B cell (primary cell): ENCODE measurements at regions not wholly inside any gene's neighbourhood (a gene's known extent, or its start where the extent isn't known, plus 50 kb on each side); places are given as distances from the start of the nearest gene placed in this dataset.

Source experiments
- ATAC-seq: fragments of 200-7000 bp; cut with Tn5 transposase; one replicate; pipeline ENCODE4 v1.10.0; 2021; ENCODE audit warnings: low read depth, mild to moderate bottlenecking, moderate number of reproducible peaks, moderate library complexity
- CTCF ChIA-PET: fragments of 350-600 bp; sonication (Branson Sonifier 250); formaldehyde crosslinking; loops from one replicate; lab custom pipeline; 2021; ENCODE audit warnings: antibody characterized with exemption, inconsistent platforms; lab: Charles Lee
- POLR2A ChIA-PET: fragments of 350-600 bp; sonication (Branson Sonifier 250); formaldehyde crosslinking; loops from one replicate; lab custom pipeline; 2021; ENCODE audit warnings: antibody characterized with exemption; lab: Charles Lee
- DNase-seq: peaks from one replicate; pipeline ENCODE4 v3.0.0; 2013
- H2AFZ ChIP-seq: 2 replicates; pipeline ENCODE4 v1.6.1; 2012; ENCODE audit warnings: mild to moderate bottlenecking, low read depth, low read length; ENCODE audit not compliant: insufficient read depth, poor library complexity, severe bottlenecking
- H3K27ac ChIP-seq, 2 donors: 1 replicate in 1 of 2; 2 replicates in 1 of 2; pipeline ENCODE4 v1.5.1; 2012 to 2013; ENCODE audit warnings: low read length in 2 of 2, mild to moderate bottlenecking in 2 of 2, moderate library complexity in 1 of 2
- H3K27me3 ChIP-seq, 4 experiments: fragments of 200-600 bp in 1 of 4; sonication (generic) in 1 of 4; replicated peaks in 1 of 4; 1 replicate in 2 of 4; 2 replicates in 2 of 4; pipeline versions ENCODE4 v1.6.1 to v1.7.0; 2013 to 2016; ENCODE audit warnings: low read length in 3 of 4, mild to moderate bottlenecking in 2 of 4, mixed read lengths in 1 of 4, moderate library complexity in 1 of 4; ENCODE audit not compliant: insufficient read depth in 4 of 4, control insufficient read depth in 3 of 4; ENCODE audit errors: control extremely low read depth in 1 of 4
- H3K36me3 ChIP-seq, 2 experiments: replicated peaks in 1 of 2; 1 replicate in 1 of 2; 2 replicates in 1 of 2; pipeline versions ENCODE4 v1.6.1 to v1.7.1; 2013; ENCODE audit warnings: low read length in 1 of 2; ENCODE audit not compliant: insufficient read depth in 2 of 2, control insufficient read depth in 1 of 2; ENCODE audit errors: control extremely low read depth in 1 of 2, extremely low read depth in 1 of 2
- H3K4me1 ChIP-seq, 2 donors: fragments of 200-600 bp in 1 of 2; sonication (generic) in 1 of 2; 1 replicate in 1 of 2; 2 replicates in 1 of 2; pipeline versions ENCODE4 v1.5.1 to v1.6.1; 2013 to 2017; ENCODE audit warnings: low read length in 2 of 2; ENCODE audit not compliant: control insufficient read depth in 2 of 2, insufficient read depth in 2 of 2
- H3K4me2 ChIP-seq: replicated peaks from 2 replicates; pipeline ENCODE3; 2012; ENCODE audit warnings: mild to moderate bottlenecking, low read depth, low read length; ENCODE audit not compliant: poor library complexity, severe bottlenecking
- H3K4me3 ChIP-seq, 5 experiments: fragments of 200-600 bp in 1 of 5; sonication (generic) in 1 of 5; 1 replicate in 3 of 5; 2 replicates in 2 of 5; pipeline versions ENCODE4 v1.5.1 to v1.7.0; 2011 to 2016; ENCODE audit warnings: low read length in 4 of 5, mild to moderate bottlenecking in 4 of 5, low read depth in 2 of 5, control low read depth in 1 of 5, moderate library complexity in 1 of 5; ENCODE audit not compliant: insufficient read depth in 1 of 5; ENCODE audit errors: control extremely low read depth in 1 of 5, extremely low read depth in 1 of 5
- H3K79me2 ChIP-seq: fragments of 200-600 bp; sonication (generic); one replicate; pipeline ENCODE4 v1.6.0; 2016; ENCODE audit warnings: low read length; ENCODE audit not compliant: control insufficient read depth, insufficient read depth
- H3K9ac ChIP-seq: fragments of 200-600 bp; sonication (generic); 2 replicates; pipeline ENCODE4 v1.6.1; 2017; ENCODE audit warnings: mild to moderate bottlenecking, low read length, moderate library complexity
- H3K9me3 ChIP-seq, 3 donors: one replicate each; pipeline versions ENCODE4 v1.6.1 to v1.7.1; 2013; ENCODE audit warnings: low read length in 2 of 3; ENCODE audit not compliant: control insufficient read depth in 2 of 3, insufficient read depth in 1 of 3; ENCODE audit errors: control extremely low read depth in 1 of 3
- H4K20me1 ChIP-seq: 2 replicates; pipeline ENCODE4 v1.6.0; 2012; ENCODE audit warnings: mild to moderate bottlenecking, low read length; ENCODE audit not compliant: insufficient read depth, control insufficient read depth, poor library complexity, severe bottlenecking
- H3K27ac Mint-ChIP-seq: one replicate; pipeline ENCODE4 v1.8.0; 2021; ENCODE audit warnings: mixed read lengths
- H3K27me3 Mint-ChIP-seq: one replicate; pipeline ENCODE4 v1.8.0; 2021; ENCODE audit warnings: mixed read lengths
- H3K4me1 Mint-ChIP-seq: one replicate; pipeline ENCODE4 v1.8.0; 2021; ENCODE audit warnings: mixed read lengths
- H3K4me3 Mint-ChIP-seq: one replicate; pipeline ENCODE4 v1.8.0; 2021; ENCODE audit warnings: mixed read lengths
- H3K9me3 Mint-ChIP-seq: one replicate; pipeline ENCODE4 v1.8.0; 2022; ENCODE audit warnings: mixed read lengths; ENCODE audit not compliant: insufficient read depth
- EZH2 ChIP-seq: IDR thresholded peaks from 2 replicates; pipeline ENCODE4 v1.6.1; 2012; ENCODE audit warnings: borderline replicate concordance, low read depth, mild to moderate bottlenecking, moderate library complexity, low read length; ENCODE audit not compliant: insufficient read depth, poor library complexity, severe bottlenecking
- WGBS: methylation state at CpG from one replicate; pipeline ENCODE4 v1.1.5; 2013; ENCODE audit warnings: missing lambda C conversion rate; ENCODE audit not compliant: insufficient coverage; 5-methylcytosine and 5-hydroxymethylcytosine counted together
- intact Hi-C: fragments of 100-400 bp; cut with micrococcal nuclease; formaldehyde crosslinking; loops from one replicate; pipeline ENCODE4 v1.10.0; 2022
- TF ChIP-seq, protein P1 (sequence below): fragments of 200-600 bp; IDR thresholded peaks from one replicate; pipeline ENCODE4 v1.8.0; 2022; ENCODE audit warnings: antibody characterized with exemption, mild to moderate bottlenecking

GRCh38 chr9:111985315-111985714 lies 88.7 kb downstream of the UGCG start:
- Histone ChIP-seq H3K27ac (peak overlapping the region; percentile 37 to 85), H3K9ac (no peak overlapping the region), H3K4me2 (peak overlapping the region; percentile 26), H3K27me3 (no peaks in the 10 kb centered on the region), H2AFZ (peak overlapping the region; percentile 30), H3K9me3 (no peaks in the 10 kb centered on the region), H3K4me1 (peaks cover 45 to 54% of the 10 kb centered on the region in 2 donors), H3K4me3 (no peak overlapping the region), H4K20me1 (no peaks in the 10 kb centered on the region), H3K36me3 (no peaks in the 10 kb centered on the region), H3K79me2 (peaks cover 6% of the 10 kb centered on the region)
- WGBS = 88% methylated on average over 3 of the region's 6 CpGs
- no peaks in the 10 kb centered on the region for H3K9me3 Mint-ChIP-seq
- intact Hi-C loops = loop anchor here (10.0 kb wide), 2 partner anchors 51 to 89 kb away; no protein-coding TSS in a partner anchor
- H3K4me1 Mint-ChIP-seq = peaks cover 56% of the 10 kb centered on the region
- POLR2A ChIA-PET = interaction anchor here (0.7 to 1.2 kb wide), 4 partner anchors 35 to 92 kb away, joined by 3 to 5 read pairs (median 3); no protein-coding TSS in a partner anchor
- peak overlapping the region; percentile 50 for H3K4me3 Mint-ChIP-seq
- peak overlapping the region; percentile 89 for H3K27ac Mint-ChIP-seq
- CTCF ChIA-PET = interaction anchor here (0.6 to 2.1 kb wide), 4 partner anchors 14 to 226 kb away, joined by 3 to 6 read pairs (median 4); no protein-coding TSS in a partner anchor
- ATAC-seq (no peak), DNase-seq (peak; percentile 50)
- no peaks in the 10 kb centered on the region for H3K27me3 Mint-ChIP-seq
- TF ChIP-seq EZH2 = no peak
- TF ChIP-seq, protein P1, sequence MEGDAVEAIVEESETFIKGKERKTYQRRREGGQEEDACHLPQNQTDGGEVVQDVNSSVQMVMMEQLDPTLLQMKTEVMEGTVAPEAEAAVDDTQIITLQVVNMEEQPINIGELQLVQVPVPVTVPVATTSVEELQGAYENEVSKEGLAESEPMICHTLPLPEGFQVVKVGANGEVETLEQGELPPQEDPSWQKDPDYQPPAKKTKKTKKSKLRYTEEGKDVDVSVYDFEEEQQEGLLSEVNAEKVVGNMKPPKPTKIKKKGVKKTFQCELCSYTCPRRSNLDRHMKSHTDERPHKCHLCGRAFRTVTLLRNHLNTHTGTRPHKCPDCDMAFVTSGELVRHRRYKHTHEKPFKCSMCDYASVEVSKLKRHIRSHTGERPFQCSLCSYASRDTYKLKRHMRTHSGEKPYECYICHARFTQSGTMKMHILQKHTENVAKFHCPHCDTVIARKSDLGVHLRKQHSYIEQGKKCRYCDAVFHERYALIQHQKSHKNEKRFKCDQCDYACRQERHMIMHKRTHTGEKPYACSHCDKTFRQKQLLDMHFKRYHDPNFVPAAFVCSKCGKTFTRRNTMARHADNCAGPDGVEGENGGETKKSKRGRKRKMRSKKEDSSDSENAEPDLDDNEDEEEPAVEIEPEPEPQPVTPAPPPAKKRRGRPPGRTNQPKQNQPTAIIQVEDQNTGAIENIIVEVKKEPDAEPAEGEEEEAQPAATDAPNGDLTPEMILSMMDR = no peak

DNA sequence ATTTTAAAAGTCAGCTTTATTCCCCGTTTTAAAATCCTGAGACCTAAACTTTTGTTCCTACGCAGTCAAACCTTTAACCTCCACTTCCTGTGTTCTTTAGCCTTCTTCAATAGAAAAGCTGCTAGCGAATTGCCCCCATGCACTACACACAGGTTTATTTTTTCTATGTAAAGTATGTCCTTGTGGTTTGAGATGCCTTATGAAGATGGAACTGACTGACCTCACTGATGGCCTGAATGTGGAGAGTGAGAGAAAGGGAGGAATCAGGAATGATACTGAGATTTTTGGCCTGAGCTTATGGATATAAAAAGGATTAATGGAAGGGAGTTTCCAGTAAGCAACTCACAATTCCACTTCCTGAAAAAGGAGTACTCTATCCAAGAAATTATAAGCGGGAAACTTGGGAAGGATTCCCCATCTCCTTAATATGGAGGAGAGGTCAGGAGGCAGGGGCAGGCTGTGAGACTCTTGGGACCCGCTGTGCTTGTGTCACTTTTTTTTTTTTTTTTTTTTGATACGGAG lies 89.5 kb downstream of the UGCG start:
- Histone ChIP-seq H3K4me2 (peak overlapping the region; percentile 18), H3K4me1 (peaks cover 45 to 54% of the 10 kb centered on the region in 2 donors), H3K9me3 (peaks cover 0 to 3% (median 2%) of the 10 kb centered on the region in 3 donors), H3K4me3 (no peak overlapping the region), H3K9ac (no peak overlapping the region), H2AFZ (no peak overlapping the region), H3K27ac (no peak overlapping the region), H4K20me1 (no peaks in the 10 kb centered on the region), H3K36me3 (no peaks in the 10 kb centered on the region), H3K79me2 (peaks cover 3% of the 10 kb centered on the region), H3K27me3 (no peaks in the 10 kb centered on the region)
- H3K27ac Mint-ChIP-seq = peak overlapping the region; percentile 65
- no peaks in the 10 kb centered on the region for H3K9me3 Mint-ChIP-seq
- WGBS = 80% methylated on average over 1 of the region's 6 CpGs
- ChIA-PET POLR2A (interaction anchor here (0.7 kb wide), 1 partner anchor 34 kb away, joined by 5 read pairs; no protein-coding TSS in a partner anchor), CTCF (interaction anchor here (0.7 to 2.1 kb wide), 4 partner anchors 14 to 75 kb away, joined by 3 to 10 read pairs (median 5); no protein-coding TSS in a partner anchor)
- peaks cover 53% of the 10 kb centered on the region for H3K4me1 Mint-ChIP-seq
- ATAC-seq (no peak), DNase-seq (peak; percentile 11)
- H3K4me3 Mint-ChIP-seq = peak overlapping the region; percentile 31
- intact Hi-C loops = loop anchor here (10.0 kb wide), 2 partner anchors 51 to 89 kb away; no protein-coding TSS in a partner anchor
- TF ChIP-seq EZH2 = no peak
- TF ChIP-seq, protein P1 = no peak
- H3K27me3 Mint-ChIP-seq = no peaks in the 10 kb centered on the region
